NB4 (cell line): ENCODE measurements at regions not wholly inside any gene's neighbourhood (a gene's known extent, or its start where the extent isn't known, plus 50 kb on each side); places are given as distances from the start of the nearest gene placed in this dataset.

ENCODE experiments used
- POLR2A ChIP-seq: IDR thresholded peaks from 2 replicates; pipeline ENCODE4 v1.6.1; 2011; ENCODE audit warnings: mild to moderate bottlenecking; ENCODE audit not compliant: insufficient read length; ENCODE audit errors: extremely low read depth
- TF ChIP-seq, protein P1 (sequence below): IDR thresholded peaks from one replicate; pipeline ENCODE4 v1.5.1; 2012; ENCODE audit warnings: low read depth, low read length

DNA sequence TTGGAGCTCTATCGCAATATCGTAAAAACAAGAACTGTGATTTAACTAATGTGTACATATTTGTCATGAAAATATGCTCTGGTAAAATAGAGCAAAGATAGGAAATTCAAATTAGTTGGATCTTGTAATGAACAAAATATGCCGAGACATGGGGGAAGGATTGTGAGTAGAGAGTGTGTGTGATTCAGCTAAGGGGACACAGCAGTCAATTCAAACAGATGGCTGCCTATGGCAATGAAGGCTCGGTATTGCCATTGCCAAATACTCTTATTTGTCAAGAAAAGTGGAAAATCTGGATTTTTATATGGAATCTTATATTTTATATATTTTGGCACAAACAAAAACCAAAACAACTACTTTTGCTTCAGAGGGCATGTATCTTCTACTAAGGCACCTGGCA, 227.3 kb upstream of the BCHE start:
- TF ChIP-seq, protein P1, sequence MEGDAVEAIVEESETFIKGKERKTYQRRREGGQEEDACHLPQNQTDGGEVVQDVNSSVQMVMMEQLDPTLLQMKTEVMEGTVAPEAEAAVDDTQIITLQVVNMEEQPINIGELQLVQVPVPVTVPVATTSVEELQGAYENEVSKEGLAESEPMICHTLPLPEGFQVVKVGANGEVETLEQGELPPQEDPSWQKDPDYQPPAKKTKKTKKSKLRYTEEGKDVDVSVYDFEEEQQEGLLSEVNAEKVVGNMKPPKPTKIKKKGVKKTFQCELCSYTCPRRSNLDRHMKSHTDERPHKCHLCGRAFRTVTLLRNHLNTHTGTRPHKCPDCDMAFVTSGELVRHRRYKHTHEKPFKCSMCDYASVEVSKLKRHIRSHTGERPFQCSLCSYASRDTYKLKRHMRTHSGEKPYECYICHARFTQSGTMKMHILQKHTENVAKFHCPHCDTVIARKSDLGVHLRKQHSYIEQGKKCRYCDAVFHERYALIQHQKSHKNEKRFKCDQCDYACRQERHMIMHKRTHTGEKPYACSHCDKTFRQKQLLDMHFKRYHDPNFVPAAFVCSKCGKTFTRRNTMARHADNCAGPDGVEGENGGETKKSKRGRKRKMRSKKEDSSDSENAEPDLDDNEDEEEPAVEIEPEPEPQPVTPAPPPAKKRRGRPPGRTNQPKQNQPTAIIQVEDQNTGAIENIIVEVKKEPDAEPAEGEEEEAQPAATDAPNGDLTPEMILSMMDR = no peak
- no peak for TF ChIP-seq POLR2A
